CD4-positive, alpha-beta T cell treated with Interferon gamma for 1 hour (primary cell): ENCODE measurements at regions not wholly inside any gene's neighbourhood (a gene's known extent, or its start where the extent isn't known, plus 50 kb on each side); places are given as distances from the start of the nearest gene placed in this dataset.

ENCODE experiments used
- DNase-seq: peaks from one replicate; pipeline ENCODE4 v3.0.0-alpha.2; 2020

- no peak for DNase-seq
Measured at GRCh38 chr6:11290027-11290426, 57.6 kb upstream of the NEDD9 start.

DNA sequence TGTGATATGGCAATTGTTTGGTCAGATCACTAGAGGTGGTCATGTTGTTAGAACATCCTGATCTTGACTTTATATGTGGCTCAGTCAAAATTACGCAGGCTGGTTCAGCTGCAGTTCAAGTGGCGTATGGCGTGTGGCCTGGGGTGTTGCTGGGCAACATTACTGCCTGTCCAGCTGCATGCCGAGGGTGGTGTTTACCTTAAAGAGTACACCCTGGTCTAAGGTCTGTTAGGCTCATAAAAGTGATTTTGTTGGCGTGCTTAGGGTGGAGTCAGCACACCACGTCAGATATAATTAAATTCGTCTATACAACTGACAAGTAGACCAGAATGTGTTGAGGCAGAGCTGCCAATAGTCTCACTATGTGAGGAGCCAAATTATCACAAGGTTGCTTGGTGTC is 55.6 kb upstream of the NEDD9 start:
- no peak for DNase-seq

- DNase-seq = no peak
Measured at GRCh38 chr6:11284996-11285395, 52.5 kb upstream of the NEDD9 start.

DNA sequence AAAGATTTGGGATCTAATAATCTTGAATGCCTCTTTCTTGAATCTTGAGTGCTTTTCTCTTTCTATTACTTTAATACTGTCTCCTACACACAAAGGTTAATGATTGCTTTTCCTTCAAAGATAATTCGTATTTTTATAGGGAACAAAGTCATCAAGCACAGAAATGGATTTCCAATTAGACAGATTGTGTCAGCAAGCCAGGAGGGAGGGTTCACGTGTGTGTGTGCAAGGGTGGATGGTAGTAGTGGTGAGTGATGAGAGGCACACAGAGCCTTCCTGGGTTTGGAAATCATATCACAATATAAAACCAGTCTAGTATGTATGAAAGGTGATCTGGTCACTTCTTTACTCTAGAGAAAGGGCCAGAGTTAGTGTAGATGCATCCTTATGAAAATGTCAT is 51.2 kb upstream of the NEDD9 start:
- no peak for DNase-seq

DNA sequence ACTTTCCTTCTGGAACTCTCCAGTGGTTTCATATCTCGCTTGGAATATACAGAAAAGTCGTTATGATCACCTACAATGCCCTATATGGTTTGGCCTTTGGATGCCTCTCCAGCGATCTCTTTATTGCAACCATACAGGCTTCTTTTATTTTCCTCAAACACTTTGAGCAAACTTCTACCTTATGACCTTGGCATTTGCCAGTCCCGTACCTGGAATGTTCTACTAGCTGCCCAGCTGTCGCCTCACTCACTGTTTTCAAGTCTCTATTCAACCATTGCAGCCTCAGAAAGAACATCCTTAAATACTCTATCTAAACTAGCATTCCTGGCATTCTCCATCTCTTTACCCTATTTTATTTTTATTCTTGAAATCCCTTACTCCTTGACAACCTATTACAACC is 50.4 kb upstream of the NEDD9 start:
- DNase-seq = no peak
